ENCODE measurements at regions not wholly inside any gene's neighbourhood (a gene's known extent, or its start where the extent isn't known, plus 50 kb on each side); places are given as distances from the start of the nearest gene placed in this dataset.

DNA sequence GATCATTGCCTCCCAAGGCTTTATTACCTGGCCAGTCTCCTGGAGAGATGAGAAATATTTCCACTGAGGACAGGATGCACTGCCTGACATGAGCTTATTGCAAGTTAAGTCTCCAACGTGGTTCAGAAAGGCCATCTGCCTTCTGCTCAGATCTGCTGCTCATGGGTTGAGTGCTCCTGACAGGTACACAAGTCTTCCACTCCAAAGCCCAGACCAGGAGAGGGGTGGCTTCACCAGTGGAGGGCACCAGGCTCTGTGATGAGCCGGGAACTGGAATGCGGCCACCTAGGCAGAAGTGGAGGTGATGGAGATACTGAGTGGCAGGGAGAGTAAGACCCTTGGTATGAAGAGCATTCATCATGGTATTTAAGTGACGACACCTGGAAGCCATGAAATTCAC, 79.5 kb upstream of the IRF2 start:
- intact Hi-C loops (cut with DNase I), result no loop called here
- TF ChIP-seq POLR2A (IDR thresholded peaks at IDR 0.05) (no peak), POLR2AphosphoS5 (IDR thresholded peaks at IDR 0.05) (no peak)
- TF ChIP-seq, protein P1, sequence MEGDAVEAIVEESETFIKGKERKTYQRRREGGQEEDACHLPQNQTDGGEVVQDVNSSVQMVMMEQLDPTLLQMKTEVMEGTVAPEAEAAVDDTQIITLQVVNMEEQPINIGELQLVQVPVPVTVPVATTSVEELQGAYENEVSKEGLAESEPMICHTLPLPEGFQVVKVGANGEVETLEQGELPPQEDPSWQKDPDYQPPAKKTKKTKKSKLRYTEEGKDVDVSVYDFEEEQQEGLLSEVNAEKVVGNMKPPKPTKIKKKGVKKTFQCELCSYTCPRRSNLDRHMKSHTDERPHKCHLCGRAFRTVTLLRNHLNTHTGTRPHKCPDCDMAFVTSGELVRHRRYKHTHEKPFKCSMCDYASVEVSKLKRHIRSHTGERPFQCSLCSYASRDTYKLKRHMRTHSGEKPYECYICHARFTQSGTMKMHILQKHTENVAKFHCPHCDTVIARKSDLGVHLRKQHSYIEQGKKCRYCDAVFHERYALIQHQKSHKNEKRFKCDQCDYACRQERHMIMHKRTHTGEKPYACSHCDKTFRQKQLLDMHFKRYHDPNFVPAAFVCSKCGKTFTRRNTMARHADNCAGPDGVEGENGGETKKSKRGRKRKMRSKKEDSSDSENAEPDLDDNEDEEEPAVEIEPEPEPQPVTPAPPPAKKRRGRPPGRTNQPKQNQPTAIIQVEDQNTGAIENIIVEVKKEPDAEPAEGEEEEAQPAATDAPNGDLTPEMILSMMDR (IDR thresholded peaks at IDR 0.05), result no peak
- no peaks in the 10 kb centered on the region for H3K36me3 ChIP-seq
- H3K27ac ChIP-seq, result no peak overlapping the region
- no peak overlapping the region for H3K4me3 ChIP-seq
- H3K27me3 ChIP-seq (replicated peaks; ENCODE audit: insufficient read depth), result no peaks in the 10 kb centered on the region
- DNase-seq (ENCODE audit: low spot score), result no peak
- H3K4me1 ChIP-seq (replicated peaks), result no peaks in the 10 kb centered on the region
- WGBS, result 82% methylated on average over 4 of the region's 4 CpGs
- no peaks in the 10 kb centered on the region for H3K9me3 ChIP-seq

- Histone ChIP-seq H3K27ac (no peak overlapping the region), H3K4me3 (no peak overlapping the region), H3K27me3 (replicated peaks; ENCODE audit: insufficient read depth) (no peaks in the 10 kb centered on the region), H3K9me3 (no peaks in the 10 kb centered on the region), H3K4me1 (replicated peaks) (no peaks in the 10 kb centered on the region), H3K36me3 (no peaks in the 10 kb centered on the region)
- intact Hi-C loops (cut with DNase I), result no loop called here
- no peak for TF ChIP-seq POLR2A (IDR thresholded peaks at IDR 0.05)
- DNase-seq (ENCODE audit: low spot score), result no peak
- 28% methylated on average over 3 of the region's 3 CpGs for WGBS
Measured at GRCh38 chr4:184550476-184550875, 76.1 kb upstream of the IRF2 start.

DNA sequence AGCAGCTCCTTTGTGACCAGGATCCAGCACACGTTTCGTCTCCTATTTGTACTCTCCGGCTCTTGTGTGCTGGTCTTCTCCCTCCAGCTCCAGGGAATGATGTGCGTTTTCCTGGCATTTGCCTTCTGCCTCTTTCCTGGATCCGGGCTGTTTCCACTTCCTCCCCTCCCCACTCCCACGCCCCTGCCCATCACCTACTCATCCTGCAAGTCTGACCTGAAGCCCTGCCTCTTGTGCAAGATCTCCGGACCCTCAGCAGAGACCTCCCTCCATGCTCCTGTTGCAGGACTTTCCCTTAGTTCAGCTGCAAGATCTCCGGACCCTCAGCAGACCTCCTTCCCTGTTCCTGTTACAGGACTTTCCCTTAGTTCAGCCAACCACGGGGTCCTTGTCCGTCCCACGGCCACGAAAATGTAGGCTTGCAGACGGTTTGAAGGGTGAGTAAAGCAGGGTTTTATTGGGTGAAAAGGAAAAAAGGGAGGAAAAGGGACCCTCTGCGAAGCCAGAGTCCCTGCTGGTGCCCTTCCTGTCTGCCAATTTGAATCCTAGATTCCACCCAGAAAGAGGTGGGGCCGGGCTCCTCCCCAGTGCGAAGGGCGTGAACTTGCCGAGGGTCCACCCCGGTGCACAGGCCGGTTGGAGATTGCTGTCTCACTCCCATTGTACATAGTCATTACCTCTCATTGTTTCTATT, 74.4 kb upstream of the IRF2 start:
- no peaks in the 10 kb centered on the region for H3K36me3 ChIP-seq
- 72% methylated on average over 20 of the region's 20 CpGs for WGBS

DNA sequence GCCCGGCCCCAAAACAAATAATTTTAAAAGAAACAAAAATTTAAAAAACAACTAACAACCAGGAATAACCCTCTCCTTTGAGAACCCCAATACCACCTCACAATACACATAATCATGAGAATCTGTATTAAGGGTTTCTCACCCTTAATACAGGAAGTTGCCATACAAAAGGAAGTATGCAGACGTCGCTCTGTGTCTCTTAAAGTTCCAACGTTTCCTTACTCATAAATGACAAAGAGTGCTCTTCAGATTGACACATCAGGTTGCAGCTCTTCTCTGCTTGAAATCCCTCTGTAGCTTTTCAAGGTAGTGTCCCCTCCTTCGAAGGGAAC, 73.9 kb upstream of the IRF2 start:
- no peak overlapping the region for H3K4me3 ChIP-seq
- 50% methylated on average over 5 of the region's 5 CpGs for WGBS

More for the DNA sequence above, 74.4 kb upstream of the IRF2 start:
- TF ChIP-seq POLR2A (IDR thresholded peaks at IDR 0.05) (no peak), POLR2AphosphoS5 (IDR thresholded peaks at IDR 0.05) (no peak)
- TF ChIP-seq, protein P1 (IDR thresholded peaks at IDR 0.05), result no peak
- DNase-seq (ENCODE audit: low spot score), result no peak
- Histone ChIP-seq H3K9me3 (no peaks in the 10 kb centered on the region), H3K27me3 (replicated peaks; ENCODE audit: insufficient read depth) (no peaks in the 10 kb centered on the region), H3K4me3 (no peak overlapping the region), H3K4me1 (replicated peaks) (no peaks in the 10 kb centered on the region), H3K27ac (no peak overlapping the region)
- intact Hi-C loops (cut with DNase I), result no loop called here

DNA sequence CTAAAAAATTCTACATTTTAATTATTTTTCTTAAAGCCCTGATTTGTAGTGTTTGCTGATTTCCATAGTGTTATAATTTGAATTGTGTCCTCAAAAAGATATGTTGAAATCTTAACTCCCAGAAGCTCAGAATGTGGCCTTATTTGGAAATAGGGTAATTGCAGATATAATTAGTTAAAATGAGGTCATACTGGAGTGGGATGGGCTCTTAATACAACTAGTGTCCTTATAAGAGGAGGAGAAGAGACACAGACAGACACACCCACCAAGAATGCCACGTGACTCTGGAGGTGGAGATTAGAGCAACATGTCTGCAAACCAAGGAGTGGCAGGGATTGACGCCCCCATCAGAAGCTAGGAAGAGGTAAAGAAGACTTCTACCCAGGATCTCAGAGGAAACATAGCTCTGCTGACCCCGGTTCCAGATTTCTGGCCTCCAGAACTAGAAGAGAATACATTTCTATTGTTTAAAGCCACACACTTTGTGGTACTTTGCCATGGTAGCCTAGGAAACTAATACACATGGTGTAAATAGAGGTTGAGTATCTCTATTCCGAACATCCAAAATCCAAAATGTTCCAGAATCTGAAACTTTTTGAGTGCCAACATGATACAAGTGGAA, 70.5 kb upstream of the IRF2 start:
- Histone ChIP-seq H3K9me3 (no peaks in the 10 kb centered on the region), H3K4me1 (replicated peaks) (no peaks in the 10 kb centered on the region), H3K27me3 (replicated peaks; ENCODE audit: insufficient read depth) (no peaks in the 10 kb centered on the region), H3K27ac (no peak overlapping the region), H3K36me3 (no peaks in the 10 kb centered on the region), H3K4me3 (no peak overlapping the region)
- no peak for DNase-seq (ENCODE audit: low spot score)
- 77% methylated on average over 4 of the region's 4 CpGs for whole genome bisulfite sequencing
- intact Hi-C loops (cut with DNase I), result no loop called here
- TF ChIP-seq, protein P1 (IDR thresholded peaks at IDR 0.05), result no peak

More for the DNA sequence above, 73.9 kb upstream of the IRF2 start:
- Histone ChIP-seq H3K27me3 (replicated peaks; ENCODE audit: insufficient read depth) (no peaks in the 10 kb centered on the region), H3K36me3 (no peaks in the 10 kb centered on the region), H3K9me3 (no peaks in the 10 kb centered on the region), H3K4me1 (replicated peaks) (no peaks in the 10 kb centered on the region), H3K27ac (no peak overlapping the region)
- intact Hi-C loops (cut with DNase I), result no loop called here
- TF ChIP-seq, protein P1 (IDR thresholded peaks at IDR 0.05), result no peak
- no peak for TF ChIP-seq POLR2A (IDR thresholded peaks at IDR 0.05)
- TF ChIP-seq POLR2AphosphoS5 (IDR thresholded peaks at IDR 0.05), result no peak
- DNase-seq (ENCODE audit: low spot score), result no peak
